Activated CD4-positive, alpha-beta T cell treated with anti-CD3 and anti-CD28 coated beads for 1 hour (primary cell): ENCODE measurements at regions not wholly inside any gene's neighbourhood (a gene's known extent, or its start where the extent isn't known, plus 50 kb on each side); places are given as distances from the start of the nearest gene placed in this dataset.

ENCODE experiments used
- DNase-seq: peaks from one replicate; pipeline ENCODE4 v3.0.0-alpha.2; 2020

- DNase-seq = no peak
Observed at GRCh38 chr11:39288011-39288410, 2171.4 kb downstream of the LRRC4C start.

GRCh38 chr11:39268176-39268690, 2191.2 kb downstream of the LRRC4C start:
- no peak for DNase-seq

- DNase-seq = no peak
Observed at GRCh38 chr11:39255648-39256047, 2203.8 kb downstream of the LRRC4C start.

GRCh38 chr11:39249566-39250365, 2209.7 kb downstream of the LRRC4C start:
- DNase-seq = no peak

- no peak for DNase-seq
Observed at GRCh38 chr11:39247570-39248137, 2211.8 kb downstream of the LRRC4C start.

- DNase-seq = no peak
Observed at GRCh38 chr11:39239553-39239952, 2219.9 kb downstream of the LRRC4C start.

- DNase-seq = no peak
Observed at GRCh38 chr11:39236916-39237315, 2222.5 kb downstream of the LRRC4C start.

GRCh38 chr11:39221550-39222138, 2237.8 kb downstream of the LRRC4C start:
- DNase-seq = no peak

- DNase-seq = no peak
Observed at GRCh38 chr11:39220501-39221230, 2238.8 kb downstream of the LRRC4C start.

GRCh38 chr11:39220069-39220468, 2239.4 kb downstream of the LRRC4C start:
- DNase-seq = no peak

GRCh38 chr11:39209981-39210380, 2249.5 kb downstream of the LRRC4C start:
- DNase-seq = no peak

- no peak for DNase-seq
Observed at GRCh38 chr11:39205236-39205995, 2254.0 kb downstream of the LRRC4C start.

GRCh38 chr11:39192671-39193070, 2266.8 kb downstream of the LRRC4C start:
- no peak for DNase-seq

GRCh38 chr11:39190751-39191150, 2268.7 kb downstream of the LRRC4C start:
- DNase-seq = no peak

GRCh38 chr11:39177678-39178077, 2281.8 kb downstream of the LRRC4C start:
- DNase-seq = no peak

- no peak for DNase-seq
Observed at GRCh38 chr11:39174965-39175364, 2284.5 kb downstream of the LRRC4C start.

GRCh38 chr11:39174196-39174595, 2285.3 kb downstream of the LRRC4C start:
- DNase-seq = no peak

- DNase-seq = no peak
Observed at GRCh38 chr11:39165021-39165420, 2294.4 kb downstream of the LRRC4C start.

- DNase-seq = no peak
Observed at GRCh38 chr11:39149214-39149613, 2310.2 kb downstream of the LRRC4C start.

GRCh38 chr11:39145346-39145745, 2314.1 kb downstream of the LRRC4C start:
- DNase-seq = no peak

GRCh38 chr11:39144351-39145130, 2314.9 kb downstream of the LRRC4C start:
- DNase-seq = no peak

- DNase-seq = no peak
Observed at GRCh38 chr11:39139581-39139980, 2319.9 kb downstream of the LRRC4C start.
